ENCODE measurements at regions not wholly inside any gene's neighbourhood (a gene's known extent, or its start where the extent isn't known, plus 50 kb on each side); places are given as distances from the start of the nearest gene placed in this dataset.

GRCh38 chr15:45827766-45828165 lies 192.9 kb downstream of the SQOR start:
- Histone ChIP-seq H3K4me1 (ENCODE audit: insufficient read depth, low read length, poor library complexity, severe bottlenecking) (no peaks in the 10 kb centered on the region), H3K4me2 (ENCODE audit: low read length) (no peak overlapping the region), H3K79me2 (ENCODE audit: insufficient read depth, low read depth, low read length) (no peaks in the 10 kb centered on the region), H2AFZ (ENCODE audit: low read length) (no peak overlapping the region), H3K9me2 (ENCODE audit: insufficient read depth, low read length) (no peaks in the 10 kb centered on the region), H3K9me3 (ENCODE audit: low read length) (no peaks in the 10 kb centered on the region), H3K36me3 (ENCODE audit: insufficient read depth, low read length) (no peaks in the 10 kb centered on the region), H3K4me3 (ENCODE audit: low read depth, low read length, poor library complexity, severe bottlenecking) (no peak overlapping the region), H3K27ac (ENCODE audit: low read depth, low read length, poor library complexity, severe bottlenecking) (no peak overlapping the region), H4K20me1 (ENCODE audit: insufficient read depth, low read length) (no peaks in the 10 kb centered on the region)
- intact Hi-C loops (cut with micrococcal nuclease; ENCODE audit: unreplicated experiment) = no loop called here
- ChIA-PET POLR2A (no interaction called here), CTCF (ENCODE audit: unreplicated experiment) (no interaction called here)
- no peak for TF ChIP-seq CTCF (conservative IDR thresholded peaks at IDR 0.05; ENCODE audit: low read length)
- no peak for TF ChIP-seq EZH2phosphoT487 (IDR thresholded peaks at IDR 0.05; ENCODE audit: borderline replicate concordance, low read depth, low read length)
- no peak for DNase-seq (ENCODE audit: low spot score)
- BruUV-seq (replicated peaks) = no TSS peak

DNA sequence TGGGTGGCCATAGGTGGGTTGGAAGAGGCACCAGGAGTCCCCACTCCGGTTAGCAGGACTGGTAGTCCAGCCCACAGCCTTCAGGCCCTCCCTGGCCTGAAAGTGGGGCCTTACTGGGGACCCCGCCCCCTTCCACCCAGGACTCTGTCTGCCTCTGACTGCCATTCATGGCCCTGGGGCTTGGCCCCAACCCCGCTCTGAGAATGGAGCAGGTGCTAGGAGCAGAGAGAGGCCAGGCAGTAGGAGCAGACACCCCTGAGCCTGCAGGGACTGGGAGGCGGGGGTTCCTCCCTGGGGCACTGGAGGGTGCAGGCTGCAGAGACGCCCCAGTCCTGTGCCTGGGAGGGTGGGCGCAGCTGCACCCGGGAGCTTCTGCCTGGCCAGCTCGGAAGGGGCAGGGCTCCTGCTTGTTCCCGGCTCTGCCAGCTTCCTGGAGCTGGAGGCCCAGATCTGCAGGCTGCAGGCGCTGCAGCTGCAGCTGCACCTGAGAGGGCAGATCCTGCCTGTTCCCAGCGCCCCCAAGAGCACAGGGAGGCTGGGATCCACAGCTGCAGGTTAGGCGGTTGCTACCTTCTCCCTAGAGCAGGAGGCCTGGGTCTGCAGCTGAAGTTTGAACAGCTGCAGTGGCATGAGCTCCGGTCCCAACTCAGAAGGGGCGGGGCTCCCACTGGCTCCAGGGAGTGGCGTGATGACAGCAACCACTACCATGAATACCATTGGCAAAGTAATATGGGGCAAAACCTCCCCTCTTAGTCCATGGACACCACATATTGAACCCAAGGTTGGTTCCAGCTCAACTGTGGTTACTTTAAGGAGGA lies 194.7 kb downstream of the SQOR start:
- TF ChIP-seq EZH2phosphoT487 (IDR thresholded peaks at IDR 0.05; ENCODE audit: borderline replicate concordance, low read depth, low read length) = no peak
- no peak for TF ChIP-seq CTCF (conservative IDR thresholded peaks at IDR 0.05; ENCODE audit: low read length)
- POLR2A ChIA-PET = no interaction called here

GRCh38 chr15:45831787-45832186 lies 197.0 kb downstream of the SQOR start:
- intact Hi-C loops (cut with micrococcal nuclease; ENCODE audit: unreplicated experiment) = no loop called here
- no peak for TF ChIP-seq EZH2phosphoT487 (IDR thresholded peaks at IDR 0.05; ENCODE audit: borderline replicate concordance, low read depth, low read length)
- no peak for TF ChIP-seq CTCF (conservative IDR thresholded peaks at IDR 0.05; ENCODE audit: low read length)
- Histone ChIP-seq H3K4me3 (ENCODE audit: low read depth, low read length, poor library complexity, severe bottlenecking) (no peak overlapping the region), H3K9me3 (ENCODE audit: low read length) (no peaks in the 10 kb centered on the region), H3K9me2 (ENCODE audit: insufficient read depth, low read length) (no peaks in the 10 kb centered on the region), H2AFZ (ENCODE audit: low read length) (no peak overlapping the region), H3K36me3 (ENCODE audit: insufficient read depth, low read length) (no peaks in the 10 kb centered on the region), H3K27ac (ENCODE audit: low read depth, low read length, poor library complexity, severe bottlenecking) (no peak overlapping the region), H4K20me1 (ENCODE audit: insufficient read depth, low read length) (no peaks in the 10 kb centered on the region), H3K4me2 (ENCODE audit: low read length) (no peak overlapping the region), H3K79me2 (ENCODE audit: insufficient read depth, low read depth, low read length) (no peaks in the 10 kb centered on the region), H3K4me1 (ENCODE audit: insufficient read depth, low read length, poor library complexity, severe bottlenecking) (no peaks in the 10 kb centered on the region)
- ChIA-PET CTCF (ENCODE audit: unreplicated experiment) (no interaction called here), POLR2A (no interaction called here)
- DNase-seq (ENCODE audit: low spot score) = no peak
- BruUV-seq (replicated peaks) = no TSS peak

More for the DNA sequence above, 194.7 kb downstream of the SQOR start:
- intact Hi-C loops (cut with micrococcal nuclease; ENCODE audit: unreplicated experiment) = no loop called here
- Histone ChIP-seq H2AFZ (ENCODE audit: low read length) (no peak overlapping the region), H3K4me3 (ENCODE audit: low read depth, low read length, poor library complexity, severe bottlenecking) (no peak overlapping the region), H3K9me3 (ENCODE audit: low read length) (no peaks in the 10 kb centered on the region), H3K9me2 (ENCODE audit: insufficient read depth, low read length) (no peaks in the 10 kb centered on the region), H4K20me1 (ENCODE audit: insufficient read depth, low read length) (no peaks in the 10 kb centered on the region), H3K36me3 (ENCODE audit: insufficient read depth, low read length) (no peaks in the 10 kb centered on the region), H3K4me2 (ENCODE audit: low read length) (no peak overlapping the region), H3K79me2 (ENCODE audit: insufficient read depth, low read depth, low read length) (no peaks in the 10 kb centered on the region), H3K4me1 (ENCODE audit: insufficient read depth, low read length, poor library complexity, severe bottlenecking) (no peaks in the 10 kb centered on the region), H3K27ac (ENCODE audit: low read depth, low read length, poor library complexity, severe bottlenecking) (no peak overlapping the region)
- CTCF ChIA-PET (ENCODE audit: unreplicated experiment) = no interaction called here
- no peak for DNase-seq (ENCODE audit: low spot score)
- BruUV-seq (replicated peaks) = no TSS peak

All from OCI-LY7 (cell line).